Ishikawa (cell line): ENCODE measurements at regions not wholly inside any gene's neighbourhood (a gene's known extent, or its start where the extent isn't known, plus 50 kb on each side); places are given as distances from the start of the nearest gene placed in this dataset.

ENCODE experiments used
- CEBPB ChIP-seq: IDR thresholded peaks from 2 replicates; pipeline ENCODE4 v1.6.1; 2012
- CREB1 ChIP-seq: IDR thresholded peaks from 2 replicates; pipeline ENCODE4 v1.6.1; 2012; ENCODE audit warnings: low read depth
- EP300 ChIP-seq: IDR thresholded peaks from 2 replicates; pipeline ENCODE4 v1.6.1; 2012; ENCODE audit warnings: borderline replicate concordance
- FOXM1 ChIP-seq: IDR thresholded peaks from 2 replicates; pipeline ENCODE4 v1.6.1; 2012; ENCODE audit warnings: low read depth, borderline replicate concordance
- MAX ChIP-seq: IDR thresholded peaks from 2 replicates; pipeline ENCODE4 v1.6.1; 2012
- NFIC ChIP-seq: IDR thresholded peaks from 2 replicates; pipeline ENCODE4 v1.6.1; 2012
- REST ChIP-seq: IDR thresholded peaks from 2 replicates; pipeline ENCODE4 v1.6.1; 2012; ENCODE audit warnings: low read depth, mild to moderate bottlenecking
- TAF1 ChIP-seq: IDR thresholded peaks from 2 replicates; pipeline ENCODE4 v1.6.1; 2012; ENCODE audit warnings: low read depth, mild to moderate bottlenecking
- USF1 ChIP-seq: IDR thresholded peaks from 2 replicates; pipeline ENCODE4 v1.6.1; 2012
- YY1 ChIP-seq: IDR thresholded peaks from 2 replicates; pipeline ENCODE4 v1.6.1; 2012; ENCODE audit warnings: low read depth

GRCh38 chr11:38226684-38227083, 1628.6 kb upstream of the RAG2 start:
- TF ChIP-seq YY1 (no peak), CEBPB (no peak), EP300 (no peak), TAF1 (no peak), MAX (no peak), REST (no peak), CREB1 (no peak), NFIC (no peak), USF1 (no peak), FOXM1 (no peak)
